SK-N-SH (cell line): ENCODE measurements at regions not wholly inside any gene's neighbourhood (a gene's known extent, or its start where the extent isn't known, plus 50 kb on each side); places are given as distances from the start of the nearest gene placed in this dataset.
A peak's percentile ranks its signal among the peaks of the same experiment; 100 is the strongest.

Experiments
- POLR2AphosphoS5 ChIP-seq: IDR thresholded peaks from 2 replicates; pipeline ENCODE4 v1.6.1; 2012; ENCODE audit warnings: low read depth, low read length
- TAF1 ChIP-seq: IDR thresholded peaks from 2 replicates; pipeline ENCODE4 v1.6.1; 2012; ENCODE audit warnings: low read depth, mild to moderate bottlenecking, low read length, moderate library complexity, borderline replicate concordance
- TF ChIP-seq, protein P1 (sequence below): fragments of 200-600 bp; sonication (generic); IDR thresholded peaks from 2 replicates; pipeline ENCODE4 v1.6.1; 2017; ENCODE audit warnings: antibody characterized with exemption, mild to moderate bottlenecking, moderate library complexity

DNA sequence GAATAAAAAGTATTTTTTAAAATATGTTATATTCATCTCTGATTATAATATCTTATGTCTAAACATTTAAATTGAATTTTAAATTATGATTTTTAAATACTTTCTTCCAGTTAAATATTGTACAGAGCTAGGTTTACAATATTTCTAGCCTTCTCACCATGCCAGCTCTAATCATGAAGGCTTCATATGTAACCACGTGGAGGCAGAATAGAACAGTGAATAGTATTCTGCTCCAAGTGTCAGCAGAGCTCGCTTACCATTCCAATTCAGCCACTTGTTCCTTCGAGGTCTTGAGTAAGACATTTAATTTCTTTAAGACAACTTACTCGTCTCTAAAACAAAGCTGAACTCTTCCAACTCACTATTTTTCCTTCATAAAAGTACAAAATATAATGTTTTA, 871.8 kb downstream of the SUCLG1 start:
- TF ChIP-seq, protein P1, sequence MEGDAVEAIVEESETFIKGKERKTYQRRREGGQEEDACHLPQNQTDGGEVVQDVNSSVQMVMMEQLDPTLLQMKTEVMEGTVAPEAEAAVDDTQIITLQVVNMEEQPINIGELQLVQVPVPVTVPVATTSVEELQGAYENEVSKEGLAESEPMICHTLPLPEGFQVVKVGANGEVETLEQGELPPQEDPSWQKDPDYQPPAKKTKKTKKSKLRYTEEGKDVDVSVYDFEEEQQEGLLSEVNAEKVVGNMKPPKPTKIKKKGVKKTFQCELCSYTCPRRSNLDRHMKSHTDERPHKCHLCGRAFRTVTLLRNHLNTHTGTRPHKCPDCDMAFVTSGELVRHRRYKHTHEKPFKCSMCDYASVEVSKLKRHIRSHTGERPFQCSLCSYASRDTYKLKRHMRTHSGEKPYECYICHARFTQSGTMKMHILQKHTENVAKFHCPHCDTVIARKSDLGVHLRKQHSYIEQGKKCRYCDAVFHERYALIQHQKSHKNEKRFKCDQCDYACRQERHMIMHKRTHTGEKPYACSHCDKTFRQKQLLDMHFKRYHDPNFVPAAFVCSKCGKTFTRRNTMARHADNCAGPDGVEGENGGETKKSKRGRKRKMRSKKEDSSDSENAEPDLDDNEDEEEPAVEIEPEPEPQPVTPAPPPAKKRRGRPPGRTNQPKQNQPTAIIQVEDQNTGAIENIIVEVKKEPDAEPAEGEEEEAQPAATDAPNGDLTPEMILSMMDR, result peak; percentile 31; the same call in 1 of the 2 replicates
- TF ChIP-seq POLR2AphosphoS5, result no peak
- no peak for TF ChIP-seq TAF1
